HFFc6 (cell line): ENCODE measurements at regions not wholly inside any gene's neighbourhood (a gene's known extent, or its start where the extent isn't known, plus 50 kb on each side); places are given as distances from the start of the nearest gene placed in this dataset.

Experiments
- DNase-seq: peaks from one replicate; pipeline ENCODE4 v3.0.0-alpha.2; 2018
- H3K27ac Mint-ChIP-seq: 2 replicates; pipeline ENCODE4 v1.8.0; 2020; ENCODE audit warnings: mild to moderate bottlenecking, mixed read lengths
- H3K27me3 Mint-ChIP-seq: 2 replicates; pipeline ENCODE4 v1.8.0; 2021; ENCODE audit warnings: mild to moderate bottlenecking, moderate library complexity, mixed read lengths; ENCODE audit not compliant: insufficient read depth
- H3K36me3 Mint-ChIP-seq: 2 replicates; pipeline ENCODE4 v1.8.0; 2021; ENCODE audit warnings: low read depth, mixed read lengths
- H3K4me1 Mint-ChIP-seq: 2 replicates; pipeline ENCODE4 v1.8.0; 2020; ENCODE audit warnings: low read depth, mixed read lengths
- H3K4me3 Mint-ChIP-seq: 2 replicates; pipeline ENCODE4 v1.8.0; 2020; ENCODE audit warnings: mild to moderate bottlenecking, moderate library complexity, mixed read lengths
- H3K9me3 Mint-ChIP-seq: 2 replicates; pipeline ENCODE4 v1.8.0; 2020; ENCODE audit warnings: mild to moderate bottlenecking, mixed read lengths
- TF ChIP-seq, protein P1 (sequence below): fragments of 200-600 bp; sonication (generic); IDR thresholded peaks from 2 replicates; pipeline ENCODE4 v1.5.0; 2021; ENCODE audit warnings: antibody characterized with exemption, mild to moderate bottlenecking

DNA sequence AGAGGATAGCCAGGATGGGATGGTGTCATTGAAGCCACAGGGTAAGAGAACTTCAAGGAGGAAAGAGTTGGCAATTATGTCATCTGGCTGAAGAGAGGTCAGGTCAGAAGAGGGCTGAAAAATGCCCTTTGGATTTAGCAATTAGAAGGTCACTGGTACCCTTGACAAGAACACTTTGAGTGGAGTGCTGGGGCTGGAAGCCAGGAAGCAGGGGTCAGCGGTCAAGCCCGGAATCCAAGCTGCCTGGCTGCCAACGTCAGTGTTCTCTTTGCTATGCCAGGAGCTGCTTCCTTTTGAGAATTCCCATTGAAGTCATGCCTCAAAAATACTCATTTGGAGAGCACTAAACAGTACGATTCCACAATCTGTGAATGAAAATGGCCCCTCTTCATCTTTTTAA is 386.5 kb downstream of the SHQ1 start:
- no peak overlapping the region for H3K27ac Mint-ChIP-seq
- DNase-seq = no peak
- H3K27me3 Mint-ChIP-seq = peaks cover 77% of the 10 kb centered on the region
- no peaks in the 10 kb centered on the region for H3K36me3 Mint-ChIP-seq
- no peak overlapping the region for H3K4me3 Mint-ChIP-seq
- no peaks in the 10 kb centered on the region for H3K4me1 Mint-ChIP-seq
- H3K9me3 Mint-ChIP-seq = no peaks in the 10 kb centered on the region
- TF ChIP-seq, protein P1, sequence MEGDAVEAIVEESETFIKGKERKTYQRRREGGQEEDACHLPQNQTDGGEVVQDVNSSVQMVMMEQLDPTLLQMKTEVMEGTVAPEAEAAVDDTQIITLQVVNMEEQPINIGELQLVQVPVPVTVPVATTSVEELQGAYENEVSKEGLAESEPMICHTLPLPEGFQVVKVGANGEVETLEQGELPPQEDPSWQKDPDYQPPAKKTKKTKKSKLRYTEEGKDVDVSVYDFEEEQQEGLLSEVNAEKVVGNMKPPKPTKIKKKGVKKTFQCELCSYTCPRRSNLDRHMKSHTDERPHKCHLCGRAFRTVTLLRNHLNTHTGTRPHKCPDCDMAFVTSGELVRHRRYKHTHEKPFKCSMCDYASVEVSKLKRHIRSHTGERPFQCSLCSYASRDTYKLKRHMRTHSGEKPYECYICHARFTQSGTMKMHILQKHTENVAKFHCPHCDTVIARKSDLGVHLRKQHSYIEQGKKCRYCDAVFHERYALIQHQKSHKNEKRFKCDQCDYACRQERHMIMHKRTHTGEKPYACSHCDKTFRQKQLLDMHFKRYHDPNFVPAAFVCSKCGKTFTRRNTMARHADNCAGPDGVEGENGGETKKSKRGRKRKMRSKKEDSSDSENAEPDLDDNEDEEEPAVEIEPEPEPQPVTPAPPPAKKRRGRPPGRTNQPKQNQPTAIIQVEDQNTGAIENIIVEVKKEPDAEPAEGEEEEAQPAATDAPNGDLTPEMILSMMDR = no peak

DNA sequence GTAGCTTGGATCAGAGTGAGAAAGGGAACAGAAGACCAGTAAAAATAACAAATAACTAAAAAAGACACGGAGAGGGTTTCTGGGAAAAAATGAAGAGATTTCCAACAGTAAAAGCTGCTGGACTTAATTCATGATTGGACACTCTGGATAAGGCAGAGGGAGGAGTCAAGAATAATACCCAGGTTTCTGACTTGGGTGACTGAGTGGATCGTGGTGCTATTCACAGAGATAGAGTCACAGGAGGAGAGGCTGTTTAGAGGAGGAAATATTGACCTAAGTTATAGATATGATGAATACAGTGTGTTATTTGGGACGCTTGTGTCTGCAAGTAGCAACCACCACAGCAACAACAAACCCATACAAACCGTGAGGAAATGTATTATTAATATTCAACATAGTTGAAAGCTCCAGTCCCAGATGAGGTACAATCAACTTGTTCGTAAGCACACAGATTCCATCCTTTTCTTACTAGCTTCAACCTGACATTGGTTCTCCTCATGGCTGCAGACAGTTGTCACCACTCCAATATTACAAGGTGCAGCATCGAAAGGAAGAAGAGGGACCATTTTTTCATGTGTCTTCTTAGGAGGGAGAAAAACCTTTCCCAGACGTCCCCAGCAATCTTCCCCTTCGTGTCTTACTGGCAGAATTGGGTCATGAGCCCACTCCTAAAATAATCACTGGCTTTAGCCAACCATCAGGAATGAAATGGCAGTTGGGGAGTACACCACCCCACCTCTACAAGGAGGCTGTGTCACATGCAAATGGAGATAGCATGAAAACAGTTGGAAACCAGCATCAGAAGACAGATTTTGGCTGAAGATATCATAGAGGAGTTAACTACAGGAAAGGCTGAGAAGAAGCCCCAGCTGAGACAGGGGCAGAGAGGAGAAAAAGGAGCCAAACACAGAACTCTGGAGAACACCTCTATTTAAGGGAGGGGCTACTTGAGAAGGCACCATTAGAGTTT is 387.8 kb downstream of the SHQ1 start:
- Mint-ChIP-seq H3K27me3 (peaks cover 66% of the 10 kb centered on the region), H3K4me1 (no peaks in the 10 kb centered on the region), H3K27ac (no peak overlapping the region), H3K9me3 (no peaks in the 10 kb centered on the region), H3K36me3 (no peaks in the 10 kb centered on the region), H3K4me3 (no peak overlapping the region)
- DNase-seq = no peak
- TF ChIP-seq, protein P1 = no peak

DNA sequence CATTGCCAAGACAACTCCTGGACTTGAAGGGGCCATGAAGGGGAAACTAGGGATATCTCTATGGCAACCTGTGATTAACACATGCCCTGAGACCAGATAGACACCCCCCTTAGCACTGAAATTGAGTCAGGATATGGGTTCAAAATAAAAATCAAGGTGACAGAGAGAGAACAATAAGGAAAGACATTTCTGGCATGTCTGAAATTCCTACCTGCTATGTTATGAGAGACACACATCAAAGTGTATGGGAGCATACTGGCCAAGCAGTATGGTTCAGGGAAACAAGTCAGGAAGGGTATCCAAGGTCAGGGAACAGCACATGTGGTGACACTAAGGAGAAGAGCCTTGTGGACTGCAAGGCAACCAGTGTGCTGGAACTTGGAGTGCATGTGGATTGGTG is 388.7 kb downstream of the SHQ1 start:
- no peak for DNase-seq
- Mint-ChIP-seq H3K9me3 (no peaks in the 10 kb centered on the region), H3K27me3 (peaks cover 60% of the 10 kb centered on the region), H3K27ac (no peak overlapping the region), H3K4me3 (no peak overlapping the region), H3K4me1 (no peaks in the 10 kb centered on the region), H3K36me3 (no peaks in the 10 kb centered on the region)
- TF ChIP-seq, protein P1 = no peak

DNA sequence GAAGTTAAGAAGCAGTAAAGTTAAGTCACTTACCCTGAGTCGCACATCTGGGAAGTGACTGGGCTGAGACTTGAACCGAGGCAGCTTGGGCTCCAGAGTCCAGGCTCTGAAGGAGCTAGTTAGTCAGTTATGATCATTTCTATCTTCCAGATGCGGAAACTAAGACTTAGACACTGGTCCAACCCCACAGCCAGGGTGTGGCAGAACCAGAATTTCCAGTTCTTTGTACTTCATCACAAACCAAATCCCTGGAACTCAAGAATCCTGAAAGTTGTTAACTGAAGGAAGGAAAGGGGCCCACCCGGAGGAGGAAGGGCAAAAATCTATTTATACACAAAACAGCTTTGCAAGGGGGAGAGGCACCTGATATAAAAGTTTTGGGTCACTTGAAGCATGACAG is 389.9 kb downstream of the SHQ1 start:
- Mint-ChIP-seq H3K9me3 (no peaks in the 10 kb centered on the region), H3K27me3 (peaks cover 48% of the 10 kb centered on the region), H3K27ac (no peak overlapping the region), H3K4me1 (peaks cover 8% of the 10 kb centered on the region), H3K36me3 (no peaks in the 10 kb centered on the region), H3K4me3 (no peak overlapping the region)
- TF ChIP-seq, protein P1 = no peak
- no peak for DNase-seq

DNA sequence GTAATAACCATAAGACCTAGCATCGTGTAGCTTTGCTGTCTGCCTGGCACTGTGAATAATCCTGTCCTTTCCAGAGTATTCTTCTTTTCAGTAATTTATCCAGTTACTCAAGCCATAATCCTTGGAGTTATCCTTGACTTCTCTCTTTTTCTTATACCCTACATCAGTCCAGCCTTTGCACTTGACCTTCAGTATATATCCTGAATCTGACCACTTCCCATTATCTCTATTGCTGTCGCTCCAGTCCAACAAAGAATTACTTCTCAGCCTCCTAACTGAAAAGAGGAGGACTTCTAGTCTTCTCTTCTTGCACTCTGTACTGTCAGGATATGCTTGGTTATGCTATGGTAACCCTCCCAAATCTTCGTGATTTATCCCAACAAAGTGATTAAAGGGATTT is 393.8 kb downstream of the SHQ1 start:
- no peaks in the 10 kb centered on the region for H3K9me3 Mint-ChIP-seq
- TF ChIP-seq, protein P1 = no peak
- no peaks in the 10 kb centered on the region for H3K36me3 Mint-ChIP-seq
- H3K4me1 Mint-ChIP-seq = peaks cover 18% of the 10 kb centered on the region
- peaks cover 33% of the 10 kb centered on the region for H3K27me3 Mint-ChIP-seq
- H3K4me3 Mint-ChIP-seq = no peak overlapping the region
- H3K27ac Mint-ChIP-seq = no peak overlapping the region
- no peak for DNase-seq
